Esophagus muscularis mucosa (tissue), 4 donors: ENCODE measurements at regions not wholly inside any gene's neighbourhood (a gene's known extent, or its start where the extent isn't known, plus 50 kb on each side); places are given as distances from the start of the nearest gene placed in this dataset.
"Not testable (repeated sequence)": the region's sequence is repeated elsewhere in the genome, so short reads cannot be mapped to it uniquely, and the experiment has no call there.

Experiments used
- DNase-seq: peaks from one replicate; pipeline ENCODE4 v3.0.0-alpha.2; 2017; ENCODE audit errors: extremely low spot score
- H3K27ac ChIP-seq, 4 donors: fragments of 200-600 bp; sonication (generic); replicated peaks in 1 of 4; 1 replicate in 3 of 4; 2 replicates in 1 of 4; pipeline ENCODE4 v1.5.1; 2016 to 2019; ENCODE audit warnings: mild to moderate bottlenecking in 1 of 4
- H3K27me3 ChIP-seq, 4 donors: fragments of 200-600 bp; sonication (generic); one replicate each; pipeline versions ENCODE4 v1.5.1 to v1.6.0; 2016 to 2019
- H3K36me3 ChIP-seq, 4 donors: fragments of 200-600 bp; sonication (generic); one replicate each; pipeline ENCODE4 v1.5.1; 2016 to 2019
- H3K4me1 ChIP-seq, 4 donors: fragments of 200-600 bp; sonication (generic); one replicate each; pipeline ENCODE4 v1.5.1; 2016 to 2019
- H3K4me3 ChIP-seq, 4 donors: fragments of 200-600 bp; sonication (generic); 1 replicate in 2 of 4; 2 replicates in 2 of 4; pipeline ENCODE4 v1.5.1; 2016 to 2019; ENCODE audit warnings: mild to moderate bottlenecking in 4 of 4, moderate library complexity in 1 of 4
- H3K9me3 ChIP-seq, 4 donors: fragments of 200-600 bp; sonication (generic); 1 replicate in 3 of 4; 2 replicates in 1 of 4; pipeline ENCODE4 v1.5.1; 2016 to 2019
- EP300 ChIP-seq: sonication (generic); formaldehyde crosslinking; IDR thresholded peaks from one replicate; pipeline ENCODE4 v1.6.1; 2017; ENCODE audit warnings: antibody characterized with exemption
- POLR2A ChIP-seq: fragments of 450-650 bp; IDR thresholded peaks from one replicate; pipeline ENCODE4 v1.6.1; 2017; ENCODE audit warnings: antibody characterized with exemption, moderate library complexity, mild to moderate bottlenecking, low read depth
- POLR2AphosphoS5 ChIP-seq, 2 donors: sonication (generic); formaldehyde crosslinking; IDR thresholded peaks; one replicate each; pipeline ENCODE4 v1.6.1; 2017; ENCODE audit warnings: antibody characterized with exemption in 2 of 2
- WGBS: methylation state at CpG from one replicate; pipeline ENCODE4 v1.1.5; 2018; 5-methylcytosine and 5-hydroxymethylcytosine counted together
- intact Hi-C: fragments of 100-400 bp; cut with DNase I; formaldehyde crosslinking; loops from one replicate; pipeline ENCODE4 v1.15.1; 2023
- TF ChIP-seq, protein P1 (sequence below), 3 experiments: fragments of 200-600 bp in 2 of 3; fragments of 450-650 bp in 1 of 3; sonication (generic) in 2 of 3; IDR thresholded peaks; one replicate each; pipeline ENCODE4 v1.5.1; 2017 to 2019; ENCODE audit warnings: antibody characterized with exemption in 3 of 3, mild to moderate bottlenecking in 2 of 3, moderate library complexity in 1 of 3

DNA sequence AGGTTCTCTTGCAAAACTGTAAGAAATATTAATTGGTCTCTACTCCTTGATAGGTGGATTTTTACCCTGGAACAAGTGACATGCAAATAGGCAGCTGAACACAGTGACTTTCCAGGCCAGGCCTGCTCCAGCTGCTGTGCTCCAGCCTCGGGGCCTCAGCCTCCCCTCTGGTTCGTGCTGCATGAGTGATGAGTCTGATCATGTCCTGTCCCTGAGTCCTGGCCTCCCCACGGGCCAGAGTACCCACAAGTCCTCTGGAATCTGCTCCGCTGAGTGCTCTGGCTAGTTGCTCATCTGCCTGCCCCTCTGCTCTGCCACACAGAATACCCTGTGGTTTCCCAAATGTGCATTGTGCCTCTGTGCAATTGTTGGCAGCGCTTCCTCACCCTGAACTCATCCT lies 80.1 kb upstream of the PDZD8 start:
- Histone ChIP-seq H3K9me3 (no peaks in the 10 kb centered on the region), H3K4me3 (no peak overlapping the region), H3K36me3 (no peaks in the 10 kb centered on the region), H3K27me3 (peaks cover 0 to 47% (median 0%) of the 10 kb centered on the region in 4 donors), H3K4me1 (peaks cover 0 to 17% (median 10%) of the 10 kb centered on the region in 4 donors), H3K27ac (no peak overlapping the region)
- intact Hi-C loops = no loop called here
- 61% methylated on average over 2 of the region's 5 CpGs for WGBS
- TF ChIP-seq EP300 (no peak), POLR2A (no peak), POLR2AphosphoS5 (IDR thresholded peaks at IDR 0.05) (no peak)
- TF ChIP-seq, protein P1, sequence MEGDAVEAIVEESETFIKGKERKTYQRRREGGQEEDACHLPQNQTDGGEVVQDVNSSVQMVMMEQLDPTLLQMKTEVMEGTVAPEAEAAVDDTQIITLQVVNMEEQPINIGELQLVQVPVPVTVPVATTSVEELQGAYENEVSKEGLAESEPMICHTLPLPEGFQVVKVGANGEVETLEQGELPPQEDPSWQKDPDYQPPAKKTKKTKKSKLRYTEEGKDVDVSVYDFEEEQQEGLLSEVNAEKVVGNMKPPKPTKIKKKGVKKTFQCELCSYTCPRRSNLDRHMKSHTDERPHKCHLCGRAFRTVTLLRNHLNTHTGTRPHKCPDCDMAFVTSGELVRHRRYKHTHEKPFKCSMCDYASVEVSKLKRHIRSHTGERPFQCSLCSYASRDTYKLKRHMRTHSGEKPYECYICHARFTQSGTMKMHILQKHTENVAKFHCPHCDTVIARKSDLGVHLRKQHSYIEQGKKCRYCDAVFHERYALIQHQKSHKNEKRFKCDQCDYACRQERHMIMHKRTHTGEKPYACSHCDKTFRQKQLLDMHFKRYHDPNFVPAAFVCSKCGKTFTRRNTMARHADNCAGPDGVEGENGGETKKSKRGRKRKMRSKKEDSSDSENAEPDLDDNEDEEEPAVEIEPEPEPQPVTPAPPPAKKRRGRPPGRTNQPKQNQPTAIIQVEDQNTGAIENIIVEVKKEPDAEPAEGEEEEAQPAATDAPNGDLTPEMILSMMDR (IDR thresholded peaks at IDR 0.05) = no peak
- no peak for DNase-seq

DNA sequence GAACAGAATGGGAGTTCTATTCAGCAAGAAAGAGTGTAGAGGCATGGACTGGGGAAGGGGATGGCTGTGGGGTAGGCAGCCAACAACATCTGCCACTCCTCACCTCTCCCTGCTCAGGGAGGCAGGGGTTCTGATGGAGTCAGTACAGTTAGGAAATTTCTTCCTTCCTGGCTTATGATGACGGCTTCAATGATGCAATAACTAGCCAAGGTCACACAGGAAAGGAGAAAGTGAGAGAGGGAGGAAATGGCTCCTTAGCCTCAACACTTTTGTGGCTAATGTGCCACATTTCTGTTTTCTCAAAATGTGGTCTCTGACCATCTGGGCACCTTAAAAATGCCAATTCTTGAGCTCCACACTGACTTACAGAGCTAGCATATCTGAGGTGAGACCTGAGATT lies 79.3 kb upstream of the PDZD8 start:
- TF ChIP-seq POLR2AphosphoS5 (IDR thresholded peaks at IDR 0.05) = no peak
- no peak for TF ChIP-seq EP300
- no peak for TF ChIP-seq POLR2A
- TF ChIP-seq, protein P1 (IDR thresholded peaks at IDR 0.05) = no peak
- no peak overlapping the region for H3K4me3 ChIP-seq
- no peaks in the 10 kb centered on the region for H3K36me3 ChIP-seq
- H3K27ac ChIP-seq = no peak overlapping the region
- intact Hi-C loops = no loop called here
- H3K9me3 ChIP-seq = no peaks in the 10 kb centered on the region
- no peak for DNase-seq
- H3K27me3 ChIP-seq = peaks cover 0 to 48% (median 0%) of the 10 kb centered on the region in 4 donors
- H3K4me1 ChIP-seq = peaks cover 0 to 17% (median 10%) of the 10 kb centered on the region in 4 donors
- WGBS = 64% methylated on average over 1 of the region's 1 CpG

DNA sequence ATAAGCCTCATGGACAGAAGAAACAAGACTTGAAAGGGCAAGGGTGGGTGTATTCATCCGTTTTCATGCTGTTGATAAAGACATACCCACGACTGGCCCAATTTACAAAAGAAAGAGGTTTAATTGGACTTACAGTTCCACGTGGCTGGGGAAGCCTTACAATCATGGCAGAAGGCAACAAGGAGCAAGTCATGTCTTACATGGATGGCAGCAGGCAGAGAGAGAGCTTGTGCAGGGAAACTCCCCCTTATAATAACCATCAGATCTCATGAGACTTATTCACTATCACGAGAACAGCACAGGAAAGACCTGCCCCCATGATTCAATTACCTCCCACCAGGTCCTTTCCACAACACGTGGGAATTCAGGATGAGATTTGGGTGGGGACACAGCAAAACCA lies 78.2 kb upstream of the PDZD8 start:
- intact Hi-C loops, H3K27ac ChIP-seq, H3K36me3 ChIP-seq, H3K9me3 ChIP-seq, H3K4me3 ChIP-seq, DNase-seq: not testable (repeated sequence)
- WGBS = 79% methylated on average over 5 of the region's 5 CpGs
- Histone ChIP-seq H3K4me1 (peaks cover 0 to 13% (median 8%) of the 10 kb centered on the region in 4 donors), H3K27me3 (peaks cover 0 to 53% (median 0%) of the 10 kb centered on the region in 4 donors)

DNA sequence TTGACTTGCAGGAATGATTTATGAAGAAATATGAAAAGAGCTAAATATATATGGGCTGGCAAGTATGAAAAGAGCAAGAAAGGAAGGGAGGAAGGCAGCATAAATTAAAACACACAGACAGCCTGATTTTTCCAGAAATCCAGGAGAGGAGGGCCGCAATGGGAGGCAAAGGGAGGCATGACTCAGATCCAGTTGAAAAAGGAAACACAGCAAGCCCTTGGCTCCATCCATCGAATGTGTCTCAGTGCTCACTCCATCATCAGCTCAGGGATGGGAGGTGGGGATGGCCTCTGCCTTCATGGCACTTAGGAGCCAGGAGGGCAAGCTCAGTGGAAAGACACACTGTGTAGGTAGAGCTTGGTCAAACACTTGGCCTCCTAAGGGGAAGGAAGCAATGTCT lies 75.7 kb upstream of the PDZD8 start:
- TF ChIP-seq POLR2A (no peak), EP300 (no peak), POLR2AphosphoS5 (IDR thresholded peaks at IDR 0.05) (no peak)
- TF ChIP-seq, protein P1 (IDR thresholded peaks at IDR 0.05) = no peak
- no peak overlapping the region for H3K27ac ChIP-seq
- peaks cover 0 to 3% (median 0%) of the 10 kb centered on the region in 4 donors for H3K9me3 ChIP-seq
- no peaks in the 10 kb centered on the region for H3K4me1 ChIP-seq
- H3K27me3 ChIP-seq = peaks cover 0 to 30% (median 0%) of the 10 kb centered on the region in 4 donors
- no peak overlapping the region for H3K4me3 ChIP-seq
- no peak for DNase-seq
- WGBS = 67% methylated on average over 2 of the region's 2 CpGs
- H3K36me3 ChIP-seq = no peaks in the 10 kb centered on the region
- intact Hi-C loops = no loop called here

DNA sequence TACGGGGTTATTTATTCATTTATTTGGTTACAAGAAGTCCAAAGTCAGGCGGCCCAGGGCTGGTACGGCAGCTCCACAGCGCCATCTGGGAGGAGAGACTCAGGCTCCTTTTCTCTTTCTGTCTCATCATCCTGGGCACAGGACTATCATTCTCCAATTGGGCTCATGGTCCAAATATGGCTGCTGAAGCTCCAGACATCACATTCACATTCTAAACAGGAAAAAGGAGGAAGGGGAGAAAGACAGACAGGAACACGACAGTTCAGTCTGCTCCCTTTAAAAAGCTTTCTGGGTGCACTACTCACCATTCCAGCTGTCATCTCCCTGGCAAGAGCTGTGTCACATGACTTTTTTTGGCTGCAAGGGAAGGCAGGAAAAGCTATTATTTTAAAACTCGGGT lies 74.4 kb upstream of the PDZD8 start:
- 70% methylated on average over 6 of the region's 6 CpGs for WGBS
- Histone ChIP-seq H3K27ac (no peak overlapping the region), H3K36me3 (no peaks in the 10 kb centered on the region), H3K4me3 (no peak overlapping the region), H3K27me3 (peaks cover 0 to 32% (median 0%) of the 10 kb centered on the region in 4 donors), H3K4me1 (no peaks in the 10 kb centered on the region), H3K9me3 (peaks cover 0 to 4% (median 0%) of the 10 kb centered on the region in 4 donors)
- no peak for DNase-seq
- intact Hi-C loops = no loop called here
- TF ChIP-seq EP300 (no peak), POLR2A (no peak), POLR2AphosphoS5 (IDR thresholded peaks at IDR 0.05) (no peak)
- TF ChIP-seq, protein P1 (IDR thresholded peaks at IDR 0.05) = no peak
